ENCODE measurements at regions not wholly inside any gene's neighbourhood (a gene's known extent, or its start where the extent isn't known, plus 50 kb on each side); places are given as distances from the start of the nearest gene placed in this dataset.

GRCh38 chr1:14478120-14478519, 120.4 kb upstream of the KAZN start:
- CTCF ChIA-PET, result no interaction called here
- no peak for DNase-seq (ENCODE audit: low read depth, low spot score)
- TF ChIP-seq CTCF (IDR thresholded peaks at IDR 0.05; ENCODE audit: insufficient read depth, low read length, missing control alignments), result no peak
- no peak overlapping the region for H3K4me3 ChIP-seq (ENCODE audit: low read depth, low read length)
- POLR2A ChIA-PET, result interaction anchor here (1.1 kb wide), 1 partner anchor 37 kb away, joined by 3 read pairs; no protein-coding TSS in a partner anchor

GRCh38 chr1:14479865-14480264, 118.6 kb upstream of the KAZN start:
- POLR2A ChIA-PET, result no interaction called here
- CTCF ChIA-PET, result no interaction called here
- H3K4me3 ChIP-seq (ENCODE audit: low read depth, low read length), result no peak overlapping the region
- DNase-seq (ENCODE audit: low read depth, low spot score), result no peak
- TF ChIP-seq CTCF (IDR thresholded peaks at IDR 0.05; ENCODE audit: insufficient read depth, low read length, missing control alignments), result no peak

GRCh38 chr1:14482784-14483450, 115.6 kb upstream of the KAZN start:
- DNase-seq (ENCODE audit: low read depth, low spot score), result no peak
- no peak for TF ChIP-seq CTCF (IDR thresholded peaks at IDR 0.05; ENCODE audit: insufficient read depth, low read length, missing control alignments)
- no peak overlapping the region for H3K4me3 ChIP-seq (ENCODE audit: low read depth, low read length)
- ChIA-PET CTCF (no interaction called here), POLR2A (no interaction called here)

GRCh38 chr1:14485285-14485684, 113.2 kb upstream of the KAZN start:
- DNase-seq (ENCODE audit: low read depth, low spot score), result no peak
- H3K4me3 ChIP-seq (ENCODE audit: low read depth, low read length), result no peak overlapping the region
- TF ChIP-seq CTCF (IDR thresholded peaks at IDR 0.05; ENCODE audit: insufficient read depth, low read length, missing control alignments), result no peak
- CTCF ChIA-PET, result no interaction called here
- POLR2A ChIA-PET, result no interaction called here

- ChIA-PET POLR2A (interaction anchor here (0.6 to 1.9 kb wide), 4 partner anchors 10 to 45 kb away, joined by 3 to 13 read pairs (median 4); no protein-coding TSS in a partner anchor), CTCF (no interaction called here)
- H3K4me3 ChIP-seq (ENCODE audit: low read depth, low read length), result no peak overlapping the region
- peak; percentile 87 for DNase-seq (ENCODE audit: low read depth, low spot score)
- no peak for TF ChIP-seq CTCF (IDR thresholded peaks at IDR 0.05; ENCODE audit: insufficient read depth, low read length, missing control alignments)
These were observed 111.9 kb upstream of the KAZN start for GRCh38 chr1:14486401-14487201.

GRCh38 chr1:14487671-14488070, 110.8 kb upstream of the KAZN start:
- no peak for DNase-seq (ENCODE audit: low read depth, low spot score)
- ChIA-PET CTCF (no interaction called here), POLR2A (interaction anchor here (1.7 to 1.9 kb wide), 2 partner anchors 24 to 46 kb away, joined by 3 to 13 read pairs; no protein-coding TSS in a partner anchor)
- TF ChIP-seq CTCF (IDR thresholded peaks at IDR 0.05; ENCODE audit: insufficient read depth, low read length, missing control alignments), result no peak
- H3K4me3 ChIP-seq (ENCODE audit: low read depth, low read length), result no peak overlapping the region
